ENCODE measurements at regions not wholly inside any gene's neighbourhood (a gene's known extent, or its start where the extent isn't known, plus 50 kb on each side); places are given as distances from the start of the nearest gene placed in this dataset.

DNA sequence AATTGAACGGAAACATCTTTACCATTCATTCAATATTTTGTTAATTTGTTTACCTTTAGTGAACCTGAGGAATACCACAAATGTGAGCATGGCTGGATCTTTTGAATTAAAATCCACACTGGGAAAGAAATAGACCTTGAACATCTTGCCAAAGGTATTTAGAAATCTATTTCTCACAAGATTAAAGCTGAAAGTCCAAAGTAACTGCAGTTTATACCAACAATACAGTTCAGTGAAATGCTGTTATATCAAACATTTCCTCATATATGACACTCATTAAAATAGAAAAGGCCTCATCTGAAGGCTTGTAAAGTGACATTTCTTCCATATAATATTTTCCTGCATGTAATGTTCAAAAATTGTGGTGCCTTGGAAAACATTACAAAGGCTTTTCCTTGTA lies 166.5 kb upstream of the HAND2 start:
- Histone ChIP-seq H3K27me3 (no peaks in the 10 kb centered on the region), H3K4me3 (no peak overlapping the region), H3K4me1 (no peaks in the 10 kb centered on the region), H3K36me3 (no peaks in the 10 kb centered on the region), H3K9me3 (no peaks in the 10 kb centered on the region), H3K27ac (no peak overlapping the region)
- no peak for DNase-seq
- intact Hi-C loops (cut with DNase I; ENCODE audit: low total_unique reads) = no loop called here
- TF ChIP-seq, protein P1, sequence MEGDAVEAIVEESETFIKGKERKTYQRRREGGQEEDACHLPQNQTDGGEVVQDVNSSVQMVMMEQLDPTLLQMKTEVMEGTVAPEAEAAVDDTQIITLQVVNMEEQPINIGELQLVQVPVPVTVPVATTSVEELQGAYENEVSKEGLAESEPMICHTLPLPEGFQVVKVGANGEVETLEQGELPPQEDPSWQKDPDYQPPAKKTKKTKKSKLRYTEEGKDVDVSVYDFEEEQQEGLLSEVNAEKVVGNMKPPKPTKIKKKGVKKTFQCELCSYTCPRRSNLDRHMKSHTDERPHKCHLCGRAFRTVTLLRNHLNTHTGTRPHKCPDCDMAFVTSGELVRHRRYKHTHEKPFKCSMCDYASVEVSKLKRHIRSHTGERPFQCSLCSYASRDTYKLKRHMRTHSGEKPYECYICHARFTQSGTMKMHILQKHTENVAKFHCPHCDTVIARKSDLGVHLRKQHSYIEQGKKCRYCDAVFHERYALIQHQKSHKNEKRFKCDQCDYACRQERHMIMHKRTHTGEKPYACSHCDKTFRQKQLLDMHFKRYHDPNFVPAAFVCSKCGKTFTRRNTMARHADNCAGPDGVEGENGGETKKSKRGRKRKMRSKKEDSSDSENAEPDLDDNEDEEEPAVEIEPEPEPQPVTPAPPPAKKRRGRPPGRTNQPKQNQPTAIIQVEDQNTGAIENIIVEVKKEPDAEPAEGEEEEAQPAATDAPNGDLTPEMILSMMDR (IDR thresholded peaks at IDR 0.05) = no peak

- Histone ChIP-seq H3K4me3 (no peak overlapping the region), H3K9me3 (no peaks in the 10 kb centered on the region), H3K27me3 (no peaks in the 10 kb centered on the region), H3K36me3 (no peaks in the 10 kb centered on the region), H3K27ac (no peak overlapping the region), H3K4me1 (no peaks in the 10 kb centered on the region)
- TF ChIP-seq, protein P1 (IDR thresholded peaks at IDR 0.05) = no peak
- intact Hi-C loops (cut with DNase I; ENCODE audit: low total_unique reads) = no loop called here
- DNase-seq = no peak
These were observed 166.0 kb upstream of the HAND2 start for GRCh38 chr4:173696011-173696410.

DNA sequence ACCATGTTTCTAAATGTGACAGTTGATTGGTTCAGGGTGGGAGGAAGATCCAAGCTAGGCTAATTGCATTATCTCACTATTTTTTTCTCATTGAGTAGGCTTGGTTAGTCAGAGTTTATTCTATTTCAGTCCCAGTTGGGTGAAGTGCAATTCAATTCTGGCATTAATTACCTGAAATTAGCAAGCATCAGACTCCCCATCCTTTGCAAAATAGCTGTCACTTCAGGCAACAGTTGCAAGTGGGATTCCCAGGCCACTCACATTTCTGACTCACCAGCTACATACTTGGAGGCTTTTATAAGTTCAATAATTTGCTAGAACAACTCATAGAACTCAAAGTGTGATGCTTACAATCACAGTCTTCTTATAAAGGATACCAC lies 155.8 kb upstream of the HAND2 start:
- intact Hi-C loops (cut with DNase I; ENCODE audit: low total_unique reads) = no loop called here
- peak overlapping the region; percentile 18 to 38 for H3K27ac ChIP-seq
- H3K36me3 ChIP-seq = no peaks in the 10 kb centered on the region
- H3K27me3 ChIP-seq = no peaks in the 10 kb centered on the region
- no peaks in the 10 kb centered on the region for H3K9me3 ChIP-seq
- DNase-seq = no peak
- peaks cover 0 to 29% (median 8%) of the 10 kb centered on the region in 4 donors for H3K4me1 ChIP-seq
- H3K4me3 ChIP-seq = no peak overlapping the region
- TF ChIP-seq, protein P1 (IDR thresholded peaks at IDR 0.05) = no peak

- Histone ChIP-seq H3K4me1 (peaks cover 0 to 29% (median 8%) of the 10 kb centered on the region in 4 donors), H3K4me3 (no peak overlapping the region), H3K27ac (peak overlapping the region; percentile 18 to 38), H3K36me3 (no peaks in the 10 kb centered on the region), H3K27me3 (no peaks in the 10 kb centered on the region), H3K9me3 (no peaks in the 10 kb centered on the region)
- no peak for DNase-seq
- intact Hi-C loops (cut with DNase I; ENCODE audit: low total_unique reads) = no loop called here
- TF ChIP-seq, protein P1 (IDR thresholded peaks at IDR 0.05) = no peak
These were observed 155.3 kb upstream of the HAND2 start for GRCh38 chr4:173685165-173685830.

DNA sequence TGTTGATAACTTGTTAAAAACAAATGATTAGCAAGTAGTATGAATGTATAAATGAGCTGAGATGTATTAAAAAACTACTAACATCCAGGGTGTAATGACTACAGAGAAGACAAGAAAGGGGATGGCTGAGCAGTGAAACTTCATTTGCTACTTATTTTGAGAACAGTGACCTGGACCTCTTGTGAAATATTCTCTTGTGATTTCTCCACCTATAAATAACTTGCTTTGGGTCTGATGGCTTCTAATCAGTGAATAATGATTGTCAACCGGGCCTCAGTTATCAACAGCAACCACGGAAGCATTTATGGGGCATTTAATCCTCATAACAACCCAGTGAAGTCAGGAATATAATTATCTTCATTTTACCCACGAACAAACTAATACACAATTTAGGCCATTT lies 154.2 kb upstream of the HAND2 start:
- H3K27ac ChIP-seq = peak overlapping the region in 1 of 2 donors; percentile 38
- intact Hi-C loops (cut with DNase I; ENCODE audit: low total_unique reads) = no loop called here
- TF ChIP-seq, protein P1 (IDR thresholded peaks at IDR 0.05) = no peak

More for the DNA sequence above, 154.2 kb upstream of the HAND2 start:
- Histone ChIP-seq H3K4me3 (no peak overlapping the region), H3K36me3 (no peaks in the 10 kb centered on the region), H3K27me3 (no peaks in the 10 kb centered on the region), H3K4me1 (peaks cover 0 to 29% (median 8%) of the 10 kb centered on the region in 4 donors), H3K9me3 (no peaks in the 10 kb centered on the region)
- DNase-seq = no peak
